ENCODE measurements at regions not wholly inside any gene's neighbourhood (a gene's known extent, or its start where the extent isn't known, plus 50 kb on each side); places are given as distances from the start of the nearest gene placed in this dataset.

DNA sequence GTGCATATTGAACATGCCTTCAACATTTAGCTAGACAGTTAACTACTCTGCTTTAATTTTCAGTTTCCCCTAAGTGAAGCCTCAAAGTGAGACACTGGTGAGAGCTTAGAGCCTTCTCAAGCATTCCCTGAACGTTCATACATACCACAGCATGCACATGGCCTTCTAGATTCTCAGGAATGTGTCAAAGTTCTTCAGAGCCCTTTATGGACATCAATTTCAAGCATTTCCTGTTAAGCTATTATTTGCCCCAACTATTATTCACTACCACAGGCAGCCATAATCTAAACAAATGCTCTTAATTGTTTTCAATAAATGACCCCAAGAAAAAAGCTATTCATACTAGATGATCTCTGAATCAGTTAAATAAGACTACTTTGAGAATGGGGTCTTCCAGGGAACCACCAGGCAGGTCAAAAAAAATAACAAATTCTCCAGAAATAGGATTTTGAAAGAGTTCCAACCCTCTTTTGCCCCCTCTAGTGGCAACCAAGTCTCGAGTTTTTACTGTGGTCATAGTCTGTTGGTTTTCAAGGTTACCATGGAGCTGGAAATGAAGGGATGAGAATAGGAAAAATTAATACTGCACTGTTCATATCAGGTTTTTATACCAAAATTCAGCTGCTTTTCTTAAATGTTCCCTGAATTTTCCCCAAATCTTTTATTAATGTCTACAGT, 235.4 kb downstream of the RAB28 start:
- ATAC-seq, result no peak
- no peak for DNase-seq

DNA sequence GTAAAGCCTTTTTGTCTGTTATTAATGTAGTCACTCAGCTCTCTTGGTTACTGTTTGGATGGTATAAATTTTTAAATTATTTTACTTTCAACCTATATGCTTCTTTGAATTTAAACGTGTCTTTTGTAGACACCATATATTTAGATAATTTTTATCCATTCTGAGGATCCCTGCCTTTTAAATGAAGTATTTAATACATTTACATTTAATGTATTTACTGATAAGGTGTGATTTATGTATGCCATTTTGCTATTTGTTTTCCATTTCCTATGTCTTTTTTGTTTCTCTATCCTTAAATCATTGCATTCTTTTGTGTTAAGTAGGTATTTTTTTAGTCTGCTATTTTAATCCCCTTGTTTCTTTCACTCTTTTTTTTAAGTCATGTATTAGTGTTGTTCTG, 238.0 kb downstream of the RAB28 start:
- ATAC-seq (no peak), DNase-seq (no peak)

DNA sequence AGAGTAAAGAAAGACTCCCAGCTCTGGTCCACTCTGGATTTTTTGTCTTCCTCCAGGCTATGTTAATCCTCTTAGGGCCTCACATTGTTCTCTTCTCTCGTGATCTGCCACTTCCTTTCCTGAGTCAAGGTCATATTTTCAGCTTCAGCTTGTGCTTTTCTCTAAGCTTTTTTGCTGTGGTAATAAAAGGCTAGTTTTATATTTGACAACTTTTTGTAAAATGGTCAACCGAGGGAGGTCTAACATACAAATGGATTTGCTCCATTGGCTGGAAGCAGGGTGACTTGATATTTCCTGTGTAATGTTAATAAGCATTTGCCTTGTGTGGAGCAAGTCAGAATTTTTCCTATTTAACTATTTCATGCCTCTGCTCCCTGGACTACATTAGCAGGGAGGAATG, 239.7 kb downstream of the RAB28 start:
- DNase-seq, result no peak
- ATAC-seq, result no peak

DNA sequence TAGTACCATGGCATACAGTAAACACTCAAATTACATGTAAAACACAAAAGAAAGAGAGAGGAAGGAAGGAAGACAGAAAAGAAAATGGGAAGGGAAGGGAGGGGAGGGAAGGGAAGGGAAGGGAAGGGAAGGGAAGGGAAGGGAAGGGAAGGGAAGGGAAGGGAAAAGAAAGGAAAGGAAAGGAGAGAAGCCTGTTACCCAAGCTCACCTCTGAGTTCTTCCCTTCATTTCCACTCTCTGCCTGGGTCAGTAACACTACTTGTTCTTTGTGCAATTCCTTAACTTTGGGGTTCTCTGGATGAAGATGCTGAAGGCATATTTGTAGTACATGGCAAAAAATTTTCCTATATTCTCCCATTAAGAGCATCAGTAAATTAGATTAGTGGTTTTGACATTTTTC, 241.0 kb downstream of the RAB28 start:
- no peak for DNase-seq
- ATAC-seq, result no peak

DNA sequence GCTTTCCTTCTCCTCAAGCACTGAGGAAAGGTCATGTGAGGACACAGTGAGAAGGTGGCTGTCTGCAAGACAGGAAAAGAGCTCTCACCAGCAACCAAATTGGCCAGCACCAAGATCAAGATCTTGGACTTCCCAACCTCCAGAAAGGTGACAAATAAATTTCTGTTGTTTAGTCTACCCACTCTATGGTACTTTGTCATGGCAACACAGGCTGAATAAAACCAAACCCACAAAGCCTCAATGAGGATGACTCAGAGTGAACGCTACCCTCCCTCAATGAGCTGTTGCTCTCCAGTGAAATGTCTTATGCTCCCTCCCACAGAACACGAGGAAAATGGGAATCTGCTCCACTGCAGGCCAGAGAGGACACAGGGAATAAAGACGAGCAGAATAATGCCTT, 244.1 kb downstream of the RAB28 start:
- DNase-seq (no peak), ATAC-seq (peak; percentile 79)

DNA sequence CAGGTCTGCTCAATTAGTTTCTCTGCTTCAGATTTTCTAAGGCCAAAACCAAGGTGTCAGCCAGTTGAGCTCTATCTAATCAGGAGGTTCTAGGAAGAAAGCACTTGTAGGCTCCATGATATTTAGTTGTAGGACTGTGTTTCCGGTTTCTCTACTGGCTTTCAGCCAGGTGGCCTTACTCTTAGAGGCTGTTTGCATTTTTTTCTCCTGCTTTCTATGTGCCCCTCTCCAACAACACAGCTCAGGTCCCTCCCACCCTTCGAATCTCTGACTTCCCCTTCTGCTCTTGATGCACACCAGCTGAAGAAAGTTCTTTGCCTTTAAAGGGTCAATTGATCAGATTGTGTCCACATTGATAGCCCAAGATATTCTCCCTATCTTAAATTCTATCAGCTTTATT, 245.2 kb downstream of the RAB28 start:
- ATAC-seq, result no peak

DNA sequence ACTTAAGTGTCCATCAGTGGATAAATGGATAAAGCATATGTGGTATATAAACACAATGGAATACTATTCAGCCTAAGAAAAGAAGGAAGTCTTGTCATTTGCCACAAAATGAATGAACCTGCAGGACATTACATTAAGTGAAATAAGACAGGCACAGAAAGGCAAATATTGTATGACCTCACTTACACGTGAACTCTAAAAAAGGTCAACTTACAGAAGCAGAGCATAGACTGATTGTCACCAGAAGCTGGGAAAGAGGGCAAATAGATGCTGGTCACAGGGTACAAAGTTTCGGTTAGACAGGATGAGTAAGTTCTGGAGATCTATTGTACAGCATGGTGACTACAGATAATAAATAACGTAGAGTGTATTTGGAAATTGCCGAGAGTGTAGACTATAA, 247.7 kb downstream of the RAB28 start:
- DNase-seq, result no peak
- ATAC-seq, result no peak

More for the DNA sequence above, 245.2 kb downstream of the RAB28 start:
- no peak for DNase-seq

DNA sequence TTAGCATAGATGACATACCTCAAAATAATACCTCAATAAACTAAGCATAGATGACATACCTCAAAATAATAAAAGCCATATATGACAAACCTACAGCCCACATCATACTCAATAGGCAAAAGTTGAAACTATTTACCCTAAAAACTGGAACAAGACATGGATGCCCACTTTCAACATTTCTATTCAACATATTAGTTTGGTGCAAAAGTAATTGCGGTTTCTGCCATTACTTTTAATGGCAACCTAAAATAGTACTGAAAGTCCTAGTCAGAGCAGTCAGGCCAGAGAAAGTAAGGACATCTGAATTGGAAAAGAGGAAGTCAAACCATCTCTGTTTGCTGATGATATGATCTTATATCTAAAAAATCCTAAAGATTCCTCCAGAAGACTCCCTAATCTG, 250.4 kb downstream of the RAB28 start:
- ATAC-seq (no peak), DNase-seq (no peak)

DNA sequence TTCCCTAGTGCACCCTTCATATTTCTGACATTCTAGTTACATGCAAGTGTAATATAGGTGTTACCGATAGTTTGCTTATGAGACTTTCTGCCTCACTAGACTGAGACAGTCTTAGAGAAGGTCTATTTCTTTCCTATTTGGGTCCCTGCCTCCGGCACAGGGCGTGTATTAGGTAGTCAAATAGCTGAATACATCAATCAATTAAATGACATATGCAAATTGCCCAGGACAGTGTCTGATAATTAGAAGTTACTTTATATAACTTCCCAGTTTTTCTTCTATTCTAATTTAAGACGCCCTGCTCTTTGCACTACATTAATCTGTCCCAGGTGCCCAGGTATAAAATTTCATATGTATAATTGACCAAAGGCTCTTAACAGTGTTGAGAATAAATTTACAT, 264.2 kb downstream of the RAB28 start:
- no peak for ATAC-seq
- no peak for DNase-seq

DNA sequence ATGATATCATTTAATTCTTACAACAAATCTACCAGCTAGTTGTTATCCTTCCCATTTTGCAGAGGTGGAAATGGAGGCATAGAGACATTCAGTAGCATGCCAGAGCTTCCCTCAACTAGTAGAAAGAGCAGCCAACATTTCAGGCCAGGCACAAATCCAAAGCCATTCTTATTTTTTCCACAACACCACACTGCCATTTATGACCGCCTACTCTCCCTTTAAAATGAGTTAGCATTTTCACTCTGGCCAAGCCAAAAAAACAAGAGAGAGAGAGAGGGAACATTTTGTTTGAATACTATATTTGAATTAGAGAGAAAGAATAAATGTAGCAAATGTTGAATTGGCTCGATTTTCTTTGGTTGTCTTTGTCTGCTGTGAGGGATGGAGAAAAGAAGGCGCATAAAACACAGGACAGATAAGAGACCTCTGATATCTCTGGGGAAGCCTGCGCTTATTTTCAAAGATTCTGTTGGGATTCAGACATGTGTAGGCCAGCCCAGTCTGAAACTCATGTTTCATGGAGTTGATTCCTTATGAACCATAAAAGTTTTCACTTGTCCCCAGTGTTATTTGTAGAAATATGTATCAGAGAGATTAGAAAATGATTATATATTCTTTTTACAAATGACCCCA, 265.7 kb downstream of the RAB28 start:
- ATAC-seq, result no peak
- DNase-seq, result no peak

DNA sequence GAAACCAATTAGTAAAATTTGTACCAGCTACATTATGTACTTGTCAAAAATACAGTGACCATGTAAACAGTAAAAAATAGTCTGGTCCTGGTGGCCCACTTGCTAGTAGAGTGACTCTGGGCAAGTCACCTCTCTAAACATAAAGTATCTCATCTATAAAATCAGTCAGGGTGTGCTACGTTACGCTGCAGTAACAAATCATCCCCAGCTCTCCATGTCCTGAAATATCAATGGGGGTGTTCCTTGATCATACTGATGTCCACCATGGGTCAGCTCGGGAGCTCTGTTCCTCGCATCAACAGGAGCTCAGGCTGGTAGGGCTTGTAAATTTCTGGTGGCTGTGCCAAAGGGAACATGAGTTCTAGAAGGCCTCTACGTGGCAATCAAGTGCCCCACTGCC, 268.6 kb downstream of the RAB28 start:
- no peak for ATAC-seq
- no peak for DNase-seq

DNA sequence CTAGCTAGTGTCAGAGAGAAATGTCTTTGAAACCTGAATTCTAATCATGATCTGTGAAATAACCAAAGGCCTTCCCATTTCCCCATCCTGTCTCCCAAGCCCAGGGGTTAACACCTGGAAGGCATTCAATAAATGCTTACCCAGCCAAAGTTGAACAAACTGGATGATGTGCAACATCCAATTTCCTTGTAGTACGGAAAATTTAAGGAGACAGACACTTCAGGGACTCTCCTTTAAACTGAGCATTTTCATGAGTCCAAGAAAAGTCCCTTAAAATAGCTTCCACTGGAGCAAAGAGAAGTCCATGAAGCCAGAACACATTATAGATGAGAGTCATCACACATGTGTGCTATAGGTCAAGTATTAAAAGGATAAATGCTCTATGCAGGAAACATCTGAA, 271.2 kb downstream of the RAB28 start:
- ATAC-seq, result no peak
- DNase-seq, result no peak

DNA sequence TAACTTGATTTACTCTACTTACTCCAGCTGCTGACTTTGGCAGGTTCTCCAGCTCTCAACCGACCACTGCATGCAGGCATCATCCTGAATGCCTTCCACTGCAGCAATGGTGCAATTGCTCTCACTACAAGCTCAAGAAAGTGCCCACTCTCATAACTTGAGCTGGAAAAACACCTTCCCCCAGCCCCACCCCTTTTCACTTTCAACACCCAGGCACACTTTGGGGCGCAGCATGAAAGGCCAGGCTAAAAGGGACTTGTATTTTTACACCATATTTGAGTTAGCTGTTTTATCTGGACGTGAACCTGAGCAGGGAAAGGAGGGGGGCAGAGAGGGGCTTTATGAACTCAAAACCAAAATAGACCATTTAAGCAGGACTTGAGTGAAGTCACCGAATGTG, 274.5 kb downstream of the RAB28 start:
- ATAC-seq, result no peak
- no peak for DNase-seq

DNA sequence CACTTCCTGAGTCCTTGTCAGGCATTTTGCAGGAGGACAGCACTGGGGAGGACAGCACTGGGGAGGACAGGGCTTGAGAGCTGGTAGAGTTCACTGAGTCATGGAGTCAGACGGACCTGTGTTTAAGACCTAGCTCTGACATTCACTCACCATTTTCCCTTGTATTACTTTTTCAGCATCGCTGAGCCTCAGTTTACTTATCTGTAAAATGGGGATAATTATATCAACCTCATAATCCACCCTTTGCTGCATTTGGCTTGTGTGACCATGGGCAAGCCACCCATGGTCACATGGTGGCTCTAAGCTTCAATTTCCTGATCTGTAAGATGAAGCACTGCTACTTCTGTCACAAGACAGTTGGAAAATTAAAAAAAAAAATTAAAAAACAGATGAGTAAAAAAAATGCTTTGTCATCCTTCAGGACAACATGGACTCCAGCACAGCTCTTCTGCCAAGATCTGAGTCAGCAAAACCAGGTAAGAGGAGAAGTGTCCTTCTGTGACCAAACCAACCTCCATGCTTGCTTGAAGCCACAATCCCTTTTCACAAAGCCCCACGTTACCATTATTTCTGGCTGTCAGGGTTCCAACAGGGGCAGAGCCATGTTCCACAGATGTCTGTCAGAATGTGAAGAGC, 275.5 kb downstream of the RAB28 start:
- ATAC-seq, result no peak

DNA sequence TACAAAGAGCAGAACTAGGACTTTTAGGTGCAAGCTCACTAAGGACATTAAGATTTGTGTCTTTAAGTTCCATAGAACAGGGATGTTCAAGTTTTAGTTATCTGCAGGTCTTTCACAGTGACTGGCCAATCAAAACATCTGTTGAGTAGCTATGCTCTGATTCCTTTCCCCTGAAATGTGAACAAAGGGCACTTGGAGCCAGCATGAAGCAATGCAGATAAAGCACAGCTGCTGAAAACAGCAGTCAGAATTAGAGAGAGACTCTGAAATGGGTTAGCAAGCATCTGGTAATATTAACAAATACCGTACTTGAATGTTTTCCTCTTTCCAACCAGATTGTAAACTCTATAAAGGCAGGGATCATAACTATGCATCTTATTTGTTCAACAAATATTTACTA, 276.9 kb downstream of the RAB28 start:
- ATAC-seq (no peak), DNase-seq (no peak)

More for the DNA sequence above, 275.5 kb downstream of the RAB28 start:
- no peak for DNase-seq

DNA sequence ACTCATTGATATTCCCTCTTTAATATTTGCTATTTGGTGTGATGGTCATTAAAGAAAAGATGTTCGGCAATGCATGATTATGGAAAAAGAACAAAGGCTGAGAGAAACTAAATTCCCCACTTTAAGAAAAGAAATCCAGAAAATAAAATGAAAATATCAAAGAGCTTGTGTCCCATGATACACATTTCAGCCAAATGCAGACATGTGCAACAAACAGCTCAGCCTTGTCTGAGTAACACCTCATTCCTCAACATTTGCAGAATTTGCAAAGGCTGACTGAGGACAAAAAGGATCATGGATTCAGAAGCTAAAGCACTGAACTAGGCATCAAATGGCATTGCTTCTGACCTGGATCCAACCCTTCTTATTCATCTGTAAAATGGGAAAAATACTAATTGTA, 281.0 kb downstream of the RAB28 start:
- ATAC-seq, result no peak
- DNase-seq, result no peak

DNA sequence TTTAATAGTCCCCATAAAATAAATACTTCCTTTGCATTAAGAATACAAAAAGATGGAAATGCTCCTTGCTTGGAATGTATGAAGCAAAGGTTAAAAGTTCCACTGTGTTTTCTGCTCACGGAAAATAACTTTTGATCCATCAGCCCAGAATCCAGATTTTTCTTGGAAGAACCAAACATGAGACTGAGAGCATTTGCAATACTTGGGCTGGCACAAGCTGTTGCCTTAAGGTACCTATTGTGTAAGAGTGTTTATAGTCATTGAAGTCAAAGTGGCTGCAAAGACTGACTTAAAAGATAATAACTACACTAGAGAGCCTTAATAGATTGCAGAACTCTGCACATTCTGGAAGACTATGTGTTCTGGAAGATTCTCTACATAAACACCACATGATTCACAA, 281.4 kb downstream of the RAB28 start:
- no peak for ATAC-seq
- no peak for DNase-seq

DNA sequence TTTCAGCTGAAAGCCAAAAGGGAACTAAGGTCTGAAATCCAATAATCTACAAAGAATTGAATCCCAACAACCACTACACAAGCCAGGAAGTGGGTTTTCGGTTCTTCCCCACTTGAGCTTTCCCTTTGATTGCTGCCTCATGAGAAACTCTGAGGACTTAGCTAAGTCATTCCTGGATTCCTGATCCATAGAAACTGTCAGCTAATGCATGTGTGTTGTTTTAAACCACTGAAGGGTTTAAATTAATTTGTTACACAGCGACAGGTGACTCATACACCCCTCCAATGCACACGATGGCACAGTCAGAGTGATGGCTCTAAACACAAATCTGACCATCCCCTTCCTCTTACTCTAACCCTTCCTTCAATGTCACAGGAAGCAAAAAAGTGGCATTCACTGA, 282.9 kb downstream of the RAB28 start:
- ATAC-seq (no peak), DNase-seq (no peak)

DNA sequence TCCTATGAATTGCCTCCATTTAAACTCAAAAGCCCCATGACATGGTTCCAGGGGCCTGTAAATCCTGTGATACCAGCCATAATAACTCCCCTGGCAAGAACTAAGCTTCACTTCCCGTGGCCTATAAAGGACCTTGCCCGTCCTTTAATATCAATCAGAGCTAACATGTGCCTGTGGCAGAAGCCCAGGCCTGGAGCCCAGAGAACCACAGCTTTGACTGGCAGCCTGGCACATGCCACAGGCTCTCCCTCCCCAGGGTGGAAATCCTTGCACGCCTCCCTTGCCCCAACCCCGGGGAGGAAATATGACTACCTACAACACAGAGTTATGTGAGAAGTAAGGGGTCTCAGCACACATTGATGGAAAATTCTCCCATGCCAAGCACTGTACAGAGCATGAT, 287.4 kb downstream of the RAB28 start:
- DNase-seq (no peak), ATAC-seq (no peak)

DNA sequence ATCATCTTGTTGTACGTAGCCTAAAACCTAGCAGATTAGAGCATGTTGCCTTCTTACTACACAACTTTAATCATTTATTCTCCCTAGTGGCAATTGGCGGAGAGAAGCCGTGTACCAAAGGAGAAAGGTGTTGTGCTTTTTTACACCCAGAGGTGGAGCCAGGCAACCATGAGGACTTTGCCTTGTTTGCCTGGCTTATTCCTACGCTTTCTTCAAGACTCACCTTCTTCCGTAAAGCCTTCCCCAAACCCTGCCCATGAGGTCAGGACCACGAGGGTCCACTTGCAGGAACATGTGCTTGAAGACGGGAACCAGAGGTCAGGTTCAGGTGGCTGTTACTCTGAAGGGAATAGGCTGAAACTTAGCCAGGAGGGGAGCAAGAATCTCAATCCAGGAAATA, 290.5 kb downstream of the RAB28 start:
- no peak for DNase-seq
- ATAC-seq, result no peak

DNA sequence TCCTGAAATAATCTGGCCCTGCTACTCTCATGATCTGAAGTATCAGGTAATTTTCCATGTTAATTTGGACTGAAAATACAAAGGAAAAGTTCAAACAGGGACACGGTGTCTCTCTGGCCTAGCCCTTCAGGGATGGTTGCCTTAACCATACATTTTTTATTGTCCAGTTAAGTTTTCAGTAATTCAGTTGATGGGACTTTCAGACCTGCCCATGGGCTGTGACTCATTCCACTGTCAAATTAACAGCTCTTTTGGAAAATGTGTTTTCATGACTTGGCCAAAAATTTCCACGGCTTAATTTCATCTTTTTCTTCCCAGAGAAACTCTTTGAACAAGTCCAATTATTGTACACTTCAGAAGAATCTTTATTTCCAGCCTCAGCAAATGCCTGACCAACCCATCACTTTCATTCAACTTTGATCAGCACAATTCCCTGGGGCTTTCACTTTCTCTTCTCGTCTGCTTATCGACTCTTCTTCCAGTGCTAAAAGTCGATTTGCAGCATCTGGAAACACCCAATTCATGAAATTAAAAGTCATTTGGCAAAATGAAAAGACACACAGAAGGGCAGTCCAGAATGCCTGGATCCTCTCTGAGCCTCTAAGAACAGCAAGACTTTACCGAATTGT, 293.9 kb downstream of the RAB28 start:
- no peak for ATAC-seq
- DNase-seq, result no peak

DNA sequence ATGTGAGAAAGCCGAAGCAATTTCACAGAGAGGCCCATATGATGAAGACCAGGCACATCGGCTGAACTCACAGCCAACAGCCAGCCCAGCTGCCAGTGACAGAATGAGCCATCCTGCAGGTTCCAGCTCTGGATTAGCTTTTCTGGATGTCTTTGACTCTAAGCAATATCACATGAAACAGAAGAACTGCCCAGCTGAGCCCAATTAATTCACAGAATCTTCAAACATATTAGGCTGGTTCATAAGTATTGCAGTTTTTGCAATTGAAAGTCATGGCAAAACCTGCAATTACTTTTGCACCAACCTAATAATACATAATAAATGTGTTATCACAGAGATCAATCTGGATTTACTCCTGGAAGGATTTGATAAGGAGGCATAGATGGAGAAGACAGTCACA, 299.9 kb downstream of the RAB28 start:
- no peak for ATAC-seq

DNA sequence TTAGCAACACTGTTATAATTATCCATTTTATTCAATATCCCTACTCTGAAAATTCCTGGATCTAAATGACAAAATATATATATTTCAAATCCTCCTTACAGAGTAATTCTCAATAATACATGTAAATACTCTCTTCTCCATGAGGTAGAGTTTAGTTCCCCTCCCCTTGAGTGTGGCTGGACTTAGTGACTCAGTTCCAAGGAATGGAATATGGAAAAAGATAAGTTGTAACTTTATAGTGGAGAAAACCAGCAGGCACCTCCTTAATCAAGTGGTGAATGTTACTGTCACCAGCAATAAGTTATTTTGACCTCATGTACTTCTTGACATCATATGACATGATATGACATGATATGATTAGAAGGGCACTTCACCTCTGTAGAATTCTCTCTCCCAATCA, 302.0 kb downstream of the RAB28 start:
- DNase-seq, result no peak

More for the DNA sequence above, 299.9 kb downstream of the RAB28 start:
- DNase-seq, result no peak

More for the DNA sequence above, 302.0 kb downstream of the RAB28 start:
- no peak for ATAC-seq

Data from stimulated activated naive CD8-positive, alpha-beta T cell treated with anti-CD3 and anti-CD28 coated beads, Interleukin-15, Interleukin-2, amounts not matched to agents 100 U/mL and 50 U/mL, for 24 hours (primary cell).